PC-9 (cell line): ENCODE measurements at regions not wholly inside any gene's neighbourhood (a gene's known extent, or its start where the extent isn't known, plus 50 kb on each side); places are given as distances from the start of the nearest gene placed in this dataset.

ENCODE experiments used
- BruUV-seq: library from RNA; stranded (reverse); fragments of 400-500 nt; replicated peaks from 2 replicates; lab custom pipeline; 2021; lab: Mats Ljungman, UMichigan
- CTCF ChIA-PET: fragments of 300-600 bp; sonication (Branson Sonifier 250); formaldehyde crosslinking; loops from one replicate; lab custom pipeline; 2022; ENCODE audit warnings: antibody characterized with exemption; lab: Charles Lee
- POLR2A ChIA-PET: fragments of 300-600 bp; sonication (Branson Sonifier 250); formaldehyde crosslinking; loops from one replicate; lab custom pipeline; 2022; ENCODE audit warnings: antibody characterized with exemption; ENCODE audit not compliant: unreplicated experiment; lab: Charles Lee
- DNase-seq, 2 experiments: peaks; one replicate each; pipeline versions ENCODE4 v3.0.0 to v3.0.0-alpha.2; 2015 to 2022; ENCODE audit warnings: mixed read lengths in 1 of 2
- H2AFZ ChIP-seq: fragments of 200-600 bp; sonication (generic); 2 replicates; pipeline ENCODE4 v1.8.1; 2017; ENCODE audit warnings: antibody characterized with exemption
- H3F3A ChIP-seq: fragments of 200-600 bp; sonication (generic); 2 replicates; pipeline ENCODE4 v1.8.1; 2017; ENCODE audit warnings: antibody characterized with exemption, mild to moderate bottlenecking, low read depth; ENCODE audit not compliant: insufficient read depth
- H3K27ac ChIP-seq: fragments of 200-600 bp; sonication (generic); 2 replicates; pipeline ENCODE4 v1.6.1; 2016; ENCODE audit warnings: mixed run types
- H3K27me3 ChIP-seq: fragments of 200-600 bp; sonication (generic); 2 replicates; pipeline ENCODE4 v1.6.1; 2016; ENCODE audit warnings: low read depth, mixed run types; ENCODE audit not compliant: insufficient read depth
- H3K36me3 ChIP-seq: fragments of 200-600 bp; sonication (generic); 2 replicates; pipeline ENCODE4 v1.6.1; 2016; ENCODE audit warnings: low read depth, mixed run types
- H3K4me1 ChIP-seq: fragments of 200-600 bp; sonication (generic); replicated peaks from 2 replicates; pipeline ENCODE4 v1.6.1; 2016; ENCODE audit warnings: mixed run types; ENCODE audit not compliant: insufficient read depth
- H3K4me2 ChIP-seq: fragments of 200-600 bp; sonication (generic); 2 replicates; pipeline ENCODE4 v1.6.1; 2017; ENCODE audit warnings: mixed run types
- H3K4me3 ChIP-seq: fragments of 200-600 bp; sonication (generic); 2 replicates; pipeline ENCODE4 v1.6.1; 2016; ENCODE audit warnings: mixed run types
- H3K79me2 ChIP-seq: fragments of 200-600 bp; sonication (generic); 2 replicates; pipeline ENCODE4 v1.6.1; 2017; ENCODE audit warnings: low read depth, mixed run types
- H3K9me2 ChIP-seq: fragments of 200-600 bp; sonication (generic); 2 replicates; pipeline ENCODE4 v1.8.1; 2017; ENCODE audit warnings: mild to moderate bottlenecking; ENCODE audit not compliant: insufficient read depth
- H3K9me3 ChIP-seq: fragments of 200-600 bp; sonication (generic); 2 replicates; pipeline ENCODE4 v1.8.1; 2016; ENCODE audit warnings: low read depth; ENCODE audit not compliant: insufficient read depth
- H4K20me1 ChIP-seq: fragments of 200-600 bp; sonication (generic); 2 replicates; pipeline ENCODE4 v1.8.1; 2017; ENCODE audit not compliant: insufficient read depth
- EZH2 ChIP-seq: fragments of 200-600 bp; sonication (generic); IDR thresholded peaks from 2 replicates; pipeline ENCODE4 v1.8.0; 2017; ENCODE audit warnings: antibody characterized with exemption, low read depth
- intact Hi-C: fragments of 100-400 bp; cut with micrococcal nuclease; formaldehyde crosslinking; loops from one replicate; pipeline ENCODE4 v1.10.0; 2022; ENCODE audit not compliant: unreplicated experiment
- TF ChIP-seq, protein P1 (sequence below): fragments of 200-600 bp; sonication (generic); conservative IDR thresholded peaks from 2 replicates; pipeline ENCODE4 v1.6.1; 2017; ENCODE audit warnings: mixed run types, antibody characterized with exemption, mild to moderate bottlenecking, moderate library complexity

DNA sequence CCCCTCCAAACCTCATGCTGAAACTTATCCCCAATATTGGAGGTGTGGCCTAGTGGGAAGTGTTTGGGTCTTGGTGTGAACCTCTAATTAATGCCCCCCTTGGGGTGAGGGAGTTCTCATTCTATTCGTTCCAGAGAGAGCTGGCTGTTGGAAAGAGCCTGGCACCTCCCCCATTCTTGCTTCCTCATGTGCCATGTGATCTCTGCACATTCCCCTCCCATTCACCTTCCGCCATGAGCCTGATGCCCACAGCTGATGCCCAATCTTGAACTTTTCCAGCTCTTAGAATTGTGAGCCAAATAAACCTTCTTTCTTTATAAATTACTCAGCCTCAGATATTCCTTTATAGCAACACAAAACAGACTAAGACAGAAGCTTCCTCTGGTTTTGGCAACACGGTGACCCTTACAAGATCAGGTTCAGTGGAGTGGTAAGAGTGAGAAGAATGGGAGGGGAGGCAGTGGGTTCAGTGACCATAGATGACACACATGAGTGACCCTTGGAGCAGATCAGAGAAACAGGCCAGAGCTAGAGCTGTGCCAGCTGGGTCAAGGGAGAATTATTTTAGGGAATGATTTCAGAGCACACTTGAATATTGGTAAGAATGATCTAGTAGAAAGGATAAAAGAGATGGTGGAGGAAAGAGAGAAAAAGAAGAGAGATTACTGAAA is 176.4 kb downstream of the LY86 start:
- TF ChIP-seq, protein P1, sequence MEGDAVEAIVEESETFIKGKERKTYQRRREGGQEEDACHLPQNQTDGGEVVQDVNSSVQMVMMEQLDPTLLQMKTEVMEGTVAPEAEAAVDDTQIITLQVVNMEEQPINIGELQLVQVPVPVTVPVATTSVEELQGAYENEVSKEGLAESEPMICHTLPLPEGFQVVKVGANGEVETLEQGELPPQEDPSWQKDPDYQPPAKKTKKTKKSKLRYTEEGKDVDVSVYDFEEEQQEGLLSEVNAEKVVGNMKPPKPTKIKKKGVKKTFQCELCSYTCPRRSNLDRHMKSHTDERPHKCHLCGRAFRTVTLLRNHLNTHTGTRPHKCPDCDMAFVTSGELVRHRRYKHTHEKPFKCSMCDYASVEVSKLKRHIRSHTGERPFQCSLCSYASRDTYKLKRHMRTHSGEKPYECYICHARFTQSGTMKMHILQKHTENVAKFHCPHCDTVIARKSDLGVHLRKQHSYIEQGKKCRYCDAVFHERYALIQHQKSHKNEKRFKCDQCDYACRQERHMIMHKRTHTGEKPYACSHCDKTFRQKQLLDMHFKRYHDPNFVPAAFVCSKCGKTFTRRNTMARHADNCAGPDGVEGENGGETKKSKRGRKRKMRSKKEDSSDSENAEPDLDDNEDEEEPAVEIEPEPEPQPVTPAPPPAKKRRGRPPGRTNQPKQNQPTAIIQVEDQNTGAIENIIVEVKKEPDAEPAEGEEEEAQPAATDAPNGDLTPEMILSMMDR: no peak
- no peak for TF ChIP-seq EZH2
- H3K27me3 ChIP-seq: no peaks in the 10 kb centered on the region
- POLR2A ChIA-PET: no interaction called here
- intact Hi-C loops: no loop called here
- H3K9me2 ChIP-seq: no peaks in the 10 kb centered on the region
- no peaks in the 10 kb centered on the region for H4K20me1 ChIP-seq
- H3K9me3 ChIP-seq: no peaks in the 10 kb centered on the region
- BruUV-seq: no TSS peak
- no peak overlapping the region for H3K4me3 ChIP-seq
- no peak overlapping the region for H3K27ac ChIP-seq
- no peak for DNase-seq
- H3K4me1 ChIP-seq: no peaks in the 10 kb centered on the region
- H2AFZ ChIP-seq: no peak overlapping the region
- H3F3A ChIP-seq: no peaks in the 10 kb centered on the region
- H3K4me2 ChIP-seq: no peak overlapping the region
- no peaks in the 10 kb centered on the region for H3K36me3 ChIP-seq
- CTCF ChIA-PET: no interaction called here
- no peaks in the 10 kb centered on the region for H3K79me2 ChIP-seq

GRCh38 chr6:6766230-6766905 is 177.8 kb downstream of the LY86 start:
- no peaks in the 10 kb centered on the region for H3F3A ChIP-seq
- H4K20me1 ChIP-seq: no peaks in the 10 kb centered on the region
- ChIA-PET CTCF (no interaction called here), POLR2A (no interaction called here)
- no TSS peak for BruUV-seq
- no peak for DNase-seq
- H3K9me2 ChIP-seq: no peaks in the 10 kb centered on the region
- no peaks in the 10 kb centered on the region for H3K27me3 ChIP-seq
- intact Hi-C loops: no loop called here
- no peak for TF ChIP-seq EZH2
- TF ChIP-seq, protein P1: no peak
- H3K79me2 ChIP-seq: no peaks in the 10 kb centered on the region
- no peaks in the 10 kb centered on the region for H3K9me3 ChIP-seq
- no peak overlapping the region for H2AFZ ChIP-seq
- H3K4me2 ChIP-seq: no peak overlapping the region
- H3K4me1 ChIP-seq: peaks cover under 1% of the 10 kb centered on the region; the same call in 1 of the 2 replicates
- no peaks in the 10 kb centered on the region for H3K36me3 ChIP-seq
- no peak overlapping the region for H3K4me3 ChIP-seq
- no peak overlapping the region for H3K27ac ChIP-seq

DNA sequence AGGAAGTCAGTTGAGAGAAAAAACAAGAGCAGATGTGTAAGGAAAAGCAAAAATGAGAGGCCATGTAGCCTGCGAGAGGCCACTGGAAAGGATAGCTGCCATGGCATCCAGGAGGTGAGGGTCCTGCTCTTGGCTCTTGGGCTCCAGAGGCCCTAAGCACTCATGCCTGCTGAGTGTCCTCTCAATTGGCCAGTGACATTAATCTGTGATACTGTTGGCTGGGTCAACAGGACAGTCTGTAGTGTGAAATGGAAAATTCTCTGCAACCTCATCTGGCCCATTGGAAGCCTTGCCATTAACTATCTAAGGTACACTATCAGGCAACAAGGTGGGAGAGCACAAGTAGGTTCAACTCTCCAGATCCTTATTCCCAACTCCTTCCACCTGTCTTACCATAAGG is 180.9 kb downstream of the LY86 start:
- no peaks in the 10 kb centered on the region for H3K79me2 ChIP-seq
- no TSS peak for BruUV-seq
- no peak for DNase-seq
- no peak overlapping the region for H2AFZ ChIP-seq
- ChIA-PET POLR2A (interaction anchor here (0.7 kb wide), 1 partner anchor 27 kb away, joined by 3 read pairs; no protein-coding TSS in a partner anchor), CTCF (no interaction called here)
- no peaks in the 10 kb centered on the region for H3K36me3 ChIP-seq
- H3K27me3 ChIP-seq: no peaks in the 10 kb centered on the region
- H3K27ac ChIP-seq: no peak overlapping the region
- H4K20me1 ChIP-seq: no peaks in the 10 kb centered on the region
- peaks cover 8% of the 10 kb centered on the region; the same call in 1 of the 2 replicates for H3K4me1 ChIP-seq
- no peak for TF ChIP-seq EZH2
- TF ChIP-seq, protein P1: no peak
- peaks cover 3% of the 10 kb centered on the region for H3F3A ChIP-seq
- H3K9me3 ChIP-seq: no peaks in the 10 kb centered on the region
- no peak overlapping the region for H3K4me3 ChIP-seq
- intact Hi-C loops: no loop called here
- H3K4me2 ChIP-seq: no peak overlapping the region
- H3K9me2 ChIP-seq: no peaks in the 10 kb centered on the region
